ENCODE measurements at regions not wholly inside any gene's neighbourhood (a gene's known extent, or its start where the extent isn't known, plus 50 kb on each side); places are given as distances from the start of the nearest gene placed in this dataset.

DNA sequence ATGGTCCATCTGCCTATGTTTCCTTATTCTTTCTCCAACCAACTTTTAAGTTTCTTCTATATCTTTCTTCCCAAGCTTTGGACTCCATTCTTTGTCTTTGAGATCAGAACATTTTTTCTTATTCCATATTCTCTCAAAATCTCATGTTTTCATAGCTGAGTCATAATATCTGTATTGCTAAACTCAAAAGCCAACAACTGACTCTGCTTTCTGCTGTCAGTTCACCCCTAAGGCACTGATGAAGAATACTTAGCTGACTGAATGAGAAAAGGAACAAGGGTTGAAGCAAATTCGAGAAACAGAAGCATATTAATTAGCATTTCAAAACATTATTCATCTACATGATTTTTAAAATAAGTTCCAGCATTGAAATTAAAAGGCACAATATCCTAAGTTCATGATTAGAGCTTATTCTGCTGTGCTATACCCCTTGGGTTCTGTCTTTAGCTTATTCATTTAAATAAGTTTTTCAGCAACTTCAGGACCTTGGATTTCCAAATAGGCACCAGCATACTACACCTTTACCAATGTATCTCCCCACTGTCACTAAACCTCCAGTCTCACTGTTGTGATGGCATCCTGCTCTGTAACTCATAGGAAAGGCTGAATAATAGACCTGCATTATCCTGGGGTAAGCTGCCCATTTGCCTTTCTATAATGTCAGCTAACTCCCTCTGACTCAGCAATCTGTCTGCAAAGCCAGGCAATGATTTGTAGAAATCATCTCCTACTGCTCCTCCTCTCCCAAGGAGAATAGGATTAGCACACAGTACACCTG, 49.9 kb upstream of the C5orf46 start:
- TF ChIP-seq POLR2A (IDR thresholded peaks at IDR 0.05) = no peak
- TF ChIP-seq POLR2AphosphoS5 (IDR thresholded peaks at IDR 0.05; ENCODE audit: insufficient read depth in 1 of 2, low read depth in 1 of 2) = no peak
